ENCODE measurements at regions not wholly inside any gene's neighbourhood (a gene's known extent, or its start where the extent isn't known, plus 50 kb on each side); places are given as distances from the start of the nearest gene placed in this dataset.

DNA sequence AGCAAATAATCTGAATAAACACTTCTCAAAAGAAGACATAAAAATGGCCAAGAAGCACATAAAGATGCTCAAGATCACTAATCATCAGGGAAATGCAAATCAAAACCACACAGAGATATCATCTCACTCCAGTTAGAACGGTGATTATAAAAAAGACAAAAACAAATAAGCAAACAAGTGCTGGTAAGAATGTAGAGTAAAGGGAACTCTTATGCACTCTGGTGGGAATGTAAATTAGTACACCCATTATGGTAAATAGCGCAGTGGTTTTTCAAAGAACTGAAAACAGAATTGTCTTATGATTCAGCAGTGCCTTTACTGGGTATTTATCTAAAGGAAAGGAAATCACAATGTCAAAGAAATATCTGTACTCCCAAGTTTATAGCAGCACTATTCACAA lies 343.2 kb downstream of the HAPSTR1 start:
- H3K4me3 ChIP-seq (ENCODE audit: low read depth, low read length) = no peak overlapping the region
- TF ChIP-seq, protein P1, sequence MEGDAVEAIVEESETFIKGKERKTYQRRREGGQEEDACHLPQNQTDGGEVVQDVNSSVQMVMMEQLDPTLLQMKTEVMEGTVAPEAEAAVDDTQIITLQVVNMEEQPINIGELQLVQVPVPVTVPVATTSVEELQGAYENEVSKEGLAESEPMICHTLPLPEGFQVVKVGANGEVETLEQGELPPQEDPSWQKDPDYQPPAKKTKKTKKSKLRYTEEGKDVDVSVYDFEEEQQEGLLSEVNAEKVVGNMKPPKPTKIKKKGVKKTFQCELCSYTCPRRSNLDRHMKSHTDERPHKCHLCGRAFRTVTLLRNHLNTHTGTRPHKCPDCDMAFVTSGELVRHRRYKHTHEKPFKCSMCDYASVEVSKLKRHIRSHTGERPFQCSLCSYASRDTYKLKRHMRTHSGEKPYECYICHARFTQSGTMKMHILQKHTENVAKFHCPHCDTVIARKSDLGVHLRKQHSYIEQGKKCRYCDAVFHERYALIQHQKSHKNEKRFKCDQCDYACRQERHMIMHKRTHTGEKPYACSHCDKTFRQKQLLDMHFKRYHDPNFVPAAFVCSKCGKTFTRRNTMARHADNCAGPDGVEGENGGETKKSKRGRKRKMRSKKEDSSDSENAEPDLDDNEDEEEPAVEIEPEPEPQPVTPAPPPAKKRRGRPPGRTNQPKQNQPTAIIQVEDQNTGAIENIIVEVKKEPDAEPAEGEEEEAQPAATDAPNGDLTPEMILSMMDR (conservative IDR thresholded peaks at IDR 0.05; ENCODE audit: low read depth, low read length) = no peak
- no peak for DNase-seq (ENCODE audit: low read depth)

- TF ChIP-seq, protein P1 (conservative IDR thresholded peaks at IDR 0.05; ENCODE audit: low read depth, low read length) = no peak
- no peak for DNase-seq (ENCODE audit: low read depth)
- H3K4me3 ChIP-seq (ENCODE audit: low read depth, low read length) = no peak overlapping the region
These were observed 344.7 kb downstream of the HAPSTR1 start for GRCh38 chr16:9436175-9436574.

DNA sequence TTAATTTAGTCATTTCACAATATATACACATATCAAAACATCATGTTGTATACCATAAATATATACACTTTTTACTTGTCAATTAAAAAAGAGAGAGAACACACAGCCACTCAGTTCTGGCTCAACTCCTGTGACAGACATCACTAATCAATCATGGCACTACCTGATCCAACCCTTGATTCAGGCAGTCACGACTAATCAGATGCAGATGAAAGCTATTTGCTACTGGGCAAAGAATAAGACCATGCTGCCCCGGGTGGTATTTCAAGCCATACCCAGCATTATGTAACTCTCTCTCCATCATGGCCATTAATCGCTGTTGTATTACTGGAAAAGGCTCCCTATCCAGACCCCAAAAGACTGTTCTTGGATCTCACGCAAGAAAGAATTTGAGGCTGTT lies 345.7 kb downstream of the HAPSTR1 start:
- no peak for DNase-seq (ENCODE audit: low read depth)
- H3K4me3 ChIP-seq (ENCODE audit: low read depth, low read length) = no peak overlapping the region
- TF ChIP-seq, protein P1 (conservative IDR thresholded peaks at IDR 0.05; ENCODE audit: low read depth, low read length) = no peak

GRCh38 chr16:9438991-9439390 lies 347.5 kb downstream of the HAPSTR1 start:
- peak; percentile 62 for DNase-seq (ENCODE audit: low read depth)
- H3K4me3 ChIP-seq (ENCODE audit: low read depth, low read length) = no peak overlapping the region
- TF ChIP-seq, protein P1 (conservative IDR thresholded peaks at IDR 0.05; ENCODE audit: low read depth, low read length) = no peak

DNA sequence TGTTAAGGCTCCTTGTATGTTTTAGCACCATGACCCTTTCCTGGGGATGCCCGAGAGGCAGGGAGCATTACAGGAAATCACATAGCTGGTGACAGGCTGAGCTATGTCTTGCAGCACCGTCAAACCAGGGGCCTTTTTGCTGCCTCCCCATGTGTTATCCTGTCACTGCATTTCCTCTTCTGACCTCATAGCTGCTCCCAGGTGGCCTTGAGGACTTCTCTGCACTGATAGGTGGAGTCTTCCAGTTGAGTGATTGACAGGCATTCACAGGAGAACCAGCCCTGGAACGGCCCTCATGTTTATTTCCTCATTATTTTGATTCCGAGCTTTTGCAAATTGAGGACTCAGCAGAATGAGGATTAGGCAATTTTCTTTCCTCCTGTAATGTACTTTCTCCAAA lies 349.6 kb downstream of the HAPSTR1 start:
- no peak overlapping the region for H3K4me3 ChIP-seq (ENCODE audit: low read depth, low read length)
- no peak for DNase-seq (ENCODE audit: low read depth)
- TF ChIP-seq, protein P1 (conservative IDR thresholded peaks at IDR 0.05; ENCODE audit: low read depth, low read length) = no peak

DNA sequence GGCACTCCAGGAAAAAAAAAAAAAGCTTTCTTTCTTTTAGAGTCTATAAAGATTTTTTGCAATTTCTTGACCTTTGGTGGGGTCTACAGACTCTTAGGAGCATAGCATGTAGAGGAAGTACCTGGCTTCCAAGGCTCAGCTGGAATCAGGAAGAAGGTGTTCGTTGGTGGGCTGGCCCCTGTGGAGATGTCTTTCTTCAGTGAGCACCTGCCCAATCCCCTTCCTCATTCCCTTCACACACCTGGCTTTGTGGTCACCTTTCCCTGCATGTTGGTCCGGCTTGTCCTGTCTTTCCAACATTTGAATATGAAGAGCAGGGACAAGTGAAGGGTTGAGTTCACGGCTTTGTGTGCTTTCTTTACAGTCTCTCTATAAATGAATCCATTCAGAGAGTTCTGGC lies 352.4 kb downstream of the HAPSTR1 start:
- TF ChIP-seq, protein P1 (conservative IDR thresholded peaks at IDR 0.05; ENCODE audit: low read depth, low read length) = no peak
- DNase-seq (ENCODE audit: low read depth) = no peak

GRCh38 chr16:9446471-9447194 lies 355.2 kb downstream of the HAPSTR1 start:
- TF ChIP-seq, protein P1 (conservative IDR thresholded peaks at IDR 0.05; ENCODE audit: low read depth, low read length) = no peak
- no peak overlapping the region for H3K4me3 ChIP-seq (ENCODE audit: low read depth, low read length)
- no peak for DNase-seq (ENCODE audit: low read depth)

More for the DNA sequence above, 352.4 kb downstream of the HAPSTR1 start:
- H3K4me3 ChIP-seq (ENCODE audit: low read depth, low read length) = no peak overlapping the region
